Ectodermal cell (in vitro differentiated cells): ENCODE measurements at regions not wholly inside any gene's neighbourhood (a gene's known extent, or its start where the extent isn't known, plus 50 kb on each side); places are given as distances from the start of the nearest gene placed in this dataset.

ENCODE experiments used
- H3K27ac ChIP-seq: 2 replicates; pipeline ENCODE4 v1.7.0; 2013; ENCODE audit warnings: mild to moderate bottlenecking, low read depth, low read length; ENCODE audit not compliant: insufficient read depth, poor library complexity, severe bottlenecking
- H3K27me3 ChIP-seq: 2 replicates; pipeline ENCODE4 v1.7.0; 2013; ENCODE audit warnings: mild to moderate bottlenecking, low read length; ENCODE audit not compliant: insufficient read depth, control insufficient read depth, poor library complexity, severe bottlenecking
- H3K36me3 ChIP-seq: one replicate; pipeline ENCODE4 v1.7.0; 2013; ENCODE audit warnings: low read length; ENCODE audit not compliant: control insufficient read depth, insufficient read depth
- H3K4me1 ChIP-seq: one replicate; pipeline ENCODE4 v1.7.0; 2013; ENCODE audit warnings: low read length; ENCODE audit not compliant: control insufficient read depth, insufficient read depth
- H3K4me3 ChIP-seq: 2 replicates; pipeline ENCODE4 v1.7.0; 2013; ENCODE audit warnings: low read depth, low read length, control low read depth; ENCODE audit not compliant: insufficient read depth
- H3K9me3 ChIP-seq: 2 replicates; pipeline ENCODE4 v1.7.0; 2013; ENCODE audit warnings: mild to moderate bottlenecking, low read length, moderate library complexity; ENCODE audit not compliant: control insufficient read depth
- WGBS, 2 experiments: methylation state at CpG; one replicate each; pipeline ENCODE4 v1.1.7; 2013; ENCODE audit warnings: missing lambda C conversion rate in 2 of 2; 5-methylcytosine and 5-hydroxymethylcytosine counted together

DNA sequence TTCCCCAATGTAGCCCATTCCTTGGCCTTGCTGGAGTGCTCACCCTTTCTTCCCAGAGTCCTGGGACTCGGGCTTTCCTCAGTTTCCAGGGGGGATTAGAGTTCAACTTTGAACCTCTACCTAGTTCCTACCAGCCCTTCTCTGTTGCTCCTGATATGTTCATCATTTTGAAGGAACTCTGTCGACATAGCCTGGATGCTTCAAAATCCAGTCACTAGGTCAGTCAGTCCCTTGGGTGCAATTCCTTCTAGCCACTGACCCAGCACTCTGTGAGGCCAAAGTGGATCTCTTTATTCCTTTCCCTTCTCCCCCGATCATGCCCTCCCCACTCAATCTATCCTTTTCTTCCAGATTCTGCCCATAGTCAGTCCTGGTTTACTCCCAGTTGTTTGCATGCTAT is 72.3 kb upstream of the TMCC3 start:
- Histone ChIP-seq H3K27me3 (no peaks in the 10 kb centered on the region), H3K27ac (no peak overlapping the region), H3K9me3 (no peaks in the 10 kb centered on the region), H3K36me3 (no peaks in the 10 kb centered on the region), H3K4me3 (no peak overlapping the region), H3K4me1 (peaks cover 4% of the 10 kb centered on the region)
- 95% methylated on average over 3 of the region's 3 CpGs for WGBS, 2 experiments

GRCh38 chr12:94721173-94721572 is 70.8 kb upstream of the TMCC3 start:
- H3K4me1 ChIP-seq, result peaks cover 17% of the 10 kb centered on the region
- H3K4me3 ChIP-seq, result no peak overlapping the region
- H3K27ac ChIP-seq, result no peak overlapping the region
- WGBS, 2 experiments, result 97 to 100% methylated on average over 1 of the region's 1 CpG
- no peaks in the 10 kb centered on the region for H3K36me3 ChIP-seq
- H3K27me3 ChIP-seq, result no peaks in the 10 kb centered on the region
- no peaks in the 10 kb centered on the region for H3K9me3 ChIP-seq

DNA sequence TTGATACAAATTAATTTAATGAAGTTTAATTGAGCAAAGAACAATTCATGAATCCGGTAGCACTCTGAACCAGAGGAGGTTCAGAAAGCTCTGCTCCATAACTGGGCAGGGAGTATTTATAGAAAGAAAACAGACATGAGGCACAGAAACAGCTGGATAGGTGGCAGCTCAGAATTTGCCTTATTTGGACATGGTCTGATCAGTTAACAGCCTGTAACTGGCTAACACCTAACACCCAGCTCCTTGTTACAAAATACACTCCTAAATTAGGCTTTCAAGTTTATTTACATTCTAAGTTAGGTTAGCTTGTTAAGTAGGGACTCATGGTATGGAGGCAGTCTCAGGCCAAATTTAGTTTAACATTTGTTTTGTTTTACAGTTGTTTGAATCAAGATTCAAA is 67.8 kb upstream of the TMCC3 start:
- H3K27ac ChIP-seq, result no peak overlapping the region
- no peaks in the 10 kb centered on the region for H3K9me3 ChIP-seq
- no peaks in the 10 kb centered on the region for H3K27me3 ChIP-seq
- no peak overlapping the region for H3K4me3 ChIP-seq
- H3K4me1 ChIP-seq, result peaks cover 18% of the 10 kb centered on the region
- H3K36me3 ChIP-seq, result no peaks in the 10 kb centered on the region
- WGBS, 2 experiments, result 95% methylated on average over 1 of the region's 1 CpG

- peaks cover 19% of the 10 kb centered on the region for H3K4me1 ChIP-seq
- no peak overlapping the region for H3K4me3 ChIP-seq
- H3K27me3 ChIP-seq, result no peaks in the 10 kb centered on the region
- WGBS, 2 experiments, result 75 to 84% methylated on average over 1 of the region's 1 CpG
- no peaks in the 10 kb centered on the region for H3K9me3 ChIP-seq
- H3K36me3 ChIP-seq, result no peaks in the 10 kb centered on the region
- no peak overlapping the region for H3K27ac ChIP-seq
These were observed 67.3 kb upstream of the TMCC3 start for GRCh38 chr12:94717656-94718055.

DNA sequence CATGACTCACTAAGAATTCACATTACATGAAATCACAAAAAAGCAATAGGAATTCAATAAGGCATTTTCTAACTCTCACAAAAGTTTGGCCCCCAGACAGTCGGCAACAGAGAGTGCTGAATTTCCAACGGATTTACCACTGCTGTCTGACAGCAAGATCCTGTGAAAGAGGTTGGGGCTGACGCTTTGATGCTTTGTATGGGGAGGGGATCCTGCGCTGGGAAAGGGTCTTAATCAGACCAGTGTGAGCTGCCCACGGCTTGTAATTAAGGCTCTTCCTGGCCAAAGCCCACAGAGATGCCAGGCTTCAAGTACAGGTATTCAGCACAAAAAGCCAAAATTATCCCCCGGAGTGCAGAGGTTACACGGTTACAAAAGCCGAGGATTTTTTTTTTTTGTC is 66.8 kb upstream of the TMCC3 start:
- Histone ChIP-seq H3K27me3 (no peaks in the 10 kb centered on the region), H3K4me3 (no peak overlapping the region), H3K27ac (no peak overlapping the region), H3K36me3 (no peaks in the 10 kb centered on the region), H3K4me1 (peaks cover 19% of the 10 kb centered on the region), H3K9me3 (no peaks in the 10 kb centered on the region)
- WGBS, 2 experiments, result 29 to 42% methylated on average over 7 to 8 of the region's 8 CpGs

DNA sequence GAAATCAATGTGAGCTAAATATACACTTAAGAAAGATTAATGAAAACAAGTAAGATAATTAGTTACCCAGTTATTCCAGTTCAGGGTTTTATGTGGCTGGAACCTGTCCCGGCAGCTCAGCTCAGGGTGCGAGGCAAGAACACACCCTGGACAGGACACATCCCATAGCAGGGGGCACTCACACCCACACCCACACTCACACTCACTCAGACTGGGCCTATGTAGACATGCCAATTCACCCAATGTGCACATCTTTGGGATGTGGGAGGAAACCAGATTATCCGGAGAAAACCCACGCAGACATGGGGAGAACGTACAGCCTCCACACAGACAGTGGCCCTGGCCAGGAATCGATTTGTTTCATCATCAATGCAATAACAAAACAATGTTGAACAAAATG is 66.0 kb upstream of the TMCC3 start:
- no peaks in the 10 kb centered on the region for H3K36me3 ChIP-seq
- 93 to 97% methylated on average over 6 of the region's 6 CpGs for WGBS, 2 experiments
- H3K4me1 ChIP-seq, result peaks cover 19% of the 10 kb centered on the region
- no peaks in the 10 kb centered on the region for H3K9me3 ChIP-seq
- H3K27me3 ChIP-seq, result no peaks in the 10 kb centered on the region
- no peak overlapping the region for H3K4me3 ChIP-seq
- no peak overlapping the region for H3K27ac ChIP-seq

- 93 to 95% methylated on average over 6 of the region's 6 CpGs for WGBS, 2 experiments
- no peak overlapping the region for H3K27ac ChIP-seq
- no peaks in the 10 kb centered on the region for H3K36me3 ChIP-seq
- no peaks in the 10 kb centered on the region for H3K27me3 ChIP-seq
- H3K4me1 ChIP-seq, result peaks cover 19% of the 10 kb centered on the region
- H3K9me3 ChIP-seq, result no peaks in the 10 kb centered on the region
- no peak overlapping the region for H3K4me3 ChIP-seq
These were observed 64.2 kb upstream of the TMCC3 start for GRCh38 chr12:94714378-94715114.

GRCh38 chr12:94712815-94713515 is 62.6 kb upstream of the TMCC3 start:
- no peaks in the 10 kb centered on the region for H3K36me3 ChIP-seq

DNA sequence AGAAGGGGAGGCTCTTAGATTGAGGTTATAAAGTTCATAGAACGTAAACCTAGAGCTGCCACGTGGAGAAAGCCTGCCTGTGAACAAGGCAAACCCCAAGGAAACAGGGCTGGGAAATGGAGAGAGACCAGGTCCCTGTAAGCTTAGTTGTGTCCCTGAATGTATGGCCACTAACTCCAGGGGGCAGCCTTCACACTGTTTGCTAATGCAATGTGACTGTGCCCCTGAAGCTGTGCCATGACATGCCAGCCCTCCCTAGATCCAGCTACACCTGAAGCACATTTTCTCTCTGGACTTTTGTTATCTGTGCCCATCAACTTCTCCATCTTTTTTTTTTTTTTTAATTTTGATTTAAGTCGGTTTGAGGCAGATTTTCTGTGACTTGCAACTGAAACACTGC is 60.6 kb upstream of the TMCC3 start:
- Histone ChIP-seq H3K4me3 (no peak overlapping the region), H3K27me3 (no peaks in the 10 kb centered on the region), H3K36me3 (no peaks in the 10 kb centered on the region), H3K27ac (no peak overlapping the region), H3K4me1 (peaks cover 5% of the 10 kb centered on the region), H3K9me3 (no peaks in the 10 kb centered on the region)
- WGBS, 2 experiments, result 70 to 74% methylated on average over 2 to 3 of the region's 3 CpGs

More at GRCh38 chr12:94712815-94713515, 62.6 kb upstream of the TMCC3 start:
- Histone ChIP-seq H3K9me3 (no peaks in the 10 kb centered on the region), H3K27ac (no peak overlapping the region), H3K4me3 (no peak overlapping the region), H3K27me3 (no peaks in the 10 kb centered on the region), H3K4me1 (peaks cover 19% of the 10 kb centered on the region)
- WGBS, 2 experiments, result 89% methylated on average over 6 to 7 of the region's 7 CpGs

GRCh38 chr12:94707892-94708291 is 57.5 kb upstream of the TMCC3 start:
- WGBS, 2 experiments, result 87 to 94% methylated on average over 9 of the region's 9 CpGs
- H3K4me3 ChIP-seq, result no peak overlapping the region
- no peaks in the 10 kb centered on the region for H3K9me3 ChIP-seq
- no peak overlapping the region for H3K27ac ChIP-seq
- H3K4me1 ChIP-seq, result no peaks in the 10 kb centered on the region
- no peaks in the 10 kb centered on the region for H3K27me3 ChIP-seq
- no peaks in the 10 kb centered on the region for H3K36me3 ChIP-seq
